ENCODE measurements at regions not wholly inside any gene's neighbourhood (a gene's known extent, or its start where the extent isn't known, plus 50 kb on each side); places are given as distances from the start of the nearest gene placed in this dataset.

- TF ChIP-seq PKNOX1 (IDR thresholded peaks at IDR 0.05) (no peak), SP1 (IDR thresholded peaks at IDR 0.05) (no peak), FOXM1 (IDR thresholded peaks at IDR 0.05; ENCODE audit: borderline replicate concordance) (no peak), ELF4 (IDR thresholded peaks at IDR 0.05) (no peak)
Observed at GRCh38 chr1:69502991-69503390, 64.7 kb upstream of the LRRC7 start.

Measured in HEK293T (cell line).